Thyroid gland (tissue), 4 donors: ENCODE measurements at regions not wholly inside any gene's neighbourhood (a gene's known extent, or its start where the extent isn't known, plus 50 kb on each side); places are given as distances from the start of the nearest gene placed in this dataset.

ENCODE experiments used
- DNase-seq, 2 donors: peaks; one replicate each; pipeline ENCODE4 v3.0.0-alpha.2; 2019
- H3K27ac ChIP-seq, 3 donors: fragments of 200-600 bp; sonication (generic); 1 replicate in 2 of 3; 2 replicates in 1 of 3; pipeline ENCODE4 v1.5.1; 2016 to 2019; ENCODE audit warnings: mild to moderate bottlenecking in 1 of 3, moderate library complexity in 1 of 3
- H3K27me3 ChIP-seq: fragments of 200-600 bp; sonication (generic); one replicate; pipeline ENCODE4 v1.5.1; 2019
- H3K36me3 ChIP-seq, 2 donors: fragments of 200-600 bp; sonication (generic); one replicate each; pipeline ENCODE4 v1.5.1; 2016 to 2019
- H3K4me1 ChIP-seq, 2 donors: fragments of 200-600 bp; sonication (generic); one replicate each; pipeline ENCODE4 v1.5.1; 2017 to 2019
- H3K4me3 ChIP-seq, 3 donors: fragments of 200-600 bp; sonication (generic); replicated peaks in 1 of 3; 1 replicate in 2 of 3; 2 replicates in 1 of 3; pipeline ENCODE4 v1.5.1; 2016; ENCODE audit warnings: mild to moderate bottlenecking in 1 of 3
- H3K9me3 ChIP-seq: fragments of 200-600 bp; sonication (generic); one replicate; pipeline ENCODE4 v1.5.1; 2017
- POLR2A ChIP-seq, 2 donors: fragments of 450-650 bp; IDR thresholded peaks; one replicate each; pipeline ENCODE4 v1.6.1; 2017; ENCODE audit warnings: antibody characterized with exemption in 2 of 2, mild to moderate bottlenecking in 2 of 2, moderate library complexity in 1 of 2
- WGBS, 2 donors: methylation state at CpG; one replicate each; pipeline ENCODE4 v1.1.5; 2017; 5-methylcytosine and 5-hydroxymethylcytosine counted together
- intact Hi-C: fragments of 100-400 bp; cut with DNase I; formaldehyde crosslinking; loops from one replicate; pipeline ENCODE4 v1.15.1; 2023
- TF ChIP-seq, protein P1 (sequence below), 6 experiments: fragments of 200-600 bp in 3 of 6; fragments of 450-650 bp in 3 of 6; sonication (generic) in 3 of 6; IDR thresholded peaks; one replicate each; pipeline ENCODE4 v1.5.1; 2016 to 2019; ENCODE audit warnings: antibody characterized with exemption in 6 of 6, mild to moderate bottlenecking in 2 of 6, inconsistent platforms in 1 of 6, moderate library complexity in 1 of 6

DNA sequence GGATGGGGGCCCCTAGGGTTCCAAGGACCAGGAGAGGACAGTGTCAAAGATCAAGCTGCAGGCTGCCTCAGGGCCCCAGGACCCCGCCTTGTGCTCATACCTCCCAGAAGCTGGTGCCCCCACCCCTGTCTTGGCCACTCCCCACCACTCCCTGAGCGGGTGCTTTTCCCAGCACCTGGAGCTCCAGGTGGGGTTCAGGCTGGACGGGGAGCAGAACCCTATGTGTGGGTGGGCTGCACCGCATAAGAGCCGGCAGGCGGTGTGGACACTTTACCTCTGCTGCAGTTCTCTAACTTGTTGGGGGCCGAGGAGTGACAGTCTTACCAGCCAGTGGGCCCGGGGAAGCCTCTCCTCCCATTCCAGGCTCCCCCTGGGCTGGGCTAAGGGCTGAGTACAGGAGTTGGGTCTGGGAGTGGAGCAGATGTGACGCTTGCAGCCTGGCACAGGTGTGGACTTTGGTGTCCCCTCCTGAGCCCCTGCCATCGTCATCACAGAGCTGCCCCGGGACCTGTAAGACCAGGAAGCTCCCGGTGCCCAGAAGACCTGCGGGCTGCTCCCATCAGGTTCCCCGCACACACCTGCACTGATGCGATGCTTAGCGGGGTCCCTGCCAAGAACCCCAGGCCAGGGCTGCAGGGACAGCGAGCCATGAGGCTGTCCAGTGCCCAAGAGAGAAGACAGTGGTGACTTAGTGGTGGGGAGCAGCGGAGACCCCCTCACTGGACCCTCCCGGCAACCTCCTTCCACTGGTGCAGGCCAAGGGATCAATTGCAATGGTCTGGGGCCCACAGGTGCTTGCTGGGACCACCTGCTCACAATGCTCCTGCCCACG lies 674.5 kb downstream of the BRD1 start:
- no peak for DNase-seq
- WGBS, 2 donors: 79 to 86% methylated on average over 14 to 15 of the region's 20 CpGs
- H3K27me3 ChIP-seq: no peaks in the 10 kb centered on the region

DNA sequence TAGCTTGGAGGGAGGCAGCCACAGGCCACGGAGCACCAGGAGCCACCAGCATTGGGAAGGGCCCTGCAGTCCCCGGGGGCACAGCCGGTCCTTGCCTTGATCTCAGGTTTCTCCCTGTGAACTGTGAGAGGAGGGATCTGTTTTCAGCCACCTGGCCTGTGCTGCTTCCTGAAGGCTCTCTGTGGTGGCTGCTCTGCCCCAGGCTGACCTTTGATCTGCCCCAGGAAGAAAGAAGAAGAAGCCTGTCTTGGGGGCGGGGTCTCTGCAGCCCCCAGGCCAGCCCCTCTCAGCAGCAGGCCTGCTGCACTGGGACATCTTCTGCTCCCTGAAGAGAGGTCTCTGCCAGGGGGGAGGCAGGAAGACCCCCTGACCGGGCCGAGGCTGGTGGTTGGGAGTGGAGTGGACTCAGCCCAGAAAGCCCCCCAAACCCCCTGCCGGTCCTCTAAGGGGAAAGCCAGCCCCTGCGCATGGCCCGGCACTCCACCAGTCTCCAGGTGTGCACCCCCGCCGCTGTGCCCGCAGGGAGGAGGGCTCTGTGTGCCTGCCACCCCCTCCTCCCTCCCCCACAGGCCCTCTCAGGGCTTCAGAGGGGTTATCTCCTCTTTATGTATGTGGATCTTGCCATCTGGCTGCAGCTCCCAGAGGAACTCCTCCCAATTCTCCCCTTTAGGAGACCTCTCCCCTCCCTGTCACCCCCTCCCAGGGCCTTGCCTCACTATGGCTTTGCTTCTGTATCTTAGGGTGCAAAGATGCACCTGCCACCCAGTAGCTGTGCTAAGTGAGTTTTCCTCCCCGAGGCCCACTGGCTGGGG lies 675.3 kb downstream of the BRD1 start:
- Histone ChIP-seq H3K4me3 (no peak overlapping the region), H3K27me3 (no peaks in the 10 kb centered on the region), H3K36me3 (no peaks in the 10 kb centered on the region), H3K27ac (no peak overlapping the region), H3K4me1 (no peaks in the 10 kb centered on the region), H3K9me3 (no peaks in the 10 kb centered on the region)
- 31 to 44% methylated on average over 4 to 10 of the region's 13 CpGs for WGBS, 2 donors
- TF ChIP-seq POLR2A (IDR thresholded peaks at IDR 0.05): no peak
- TF ChIP-seq, protein P1, sequence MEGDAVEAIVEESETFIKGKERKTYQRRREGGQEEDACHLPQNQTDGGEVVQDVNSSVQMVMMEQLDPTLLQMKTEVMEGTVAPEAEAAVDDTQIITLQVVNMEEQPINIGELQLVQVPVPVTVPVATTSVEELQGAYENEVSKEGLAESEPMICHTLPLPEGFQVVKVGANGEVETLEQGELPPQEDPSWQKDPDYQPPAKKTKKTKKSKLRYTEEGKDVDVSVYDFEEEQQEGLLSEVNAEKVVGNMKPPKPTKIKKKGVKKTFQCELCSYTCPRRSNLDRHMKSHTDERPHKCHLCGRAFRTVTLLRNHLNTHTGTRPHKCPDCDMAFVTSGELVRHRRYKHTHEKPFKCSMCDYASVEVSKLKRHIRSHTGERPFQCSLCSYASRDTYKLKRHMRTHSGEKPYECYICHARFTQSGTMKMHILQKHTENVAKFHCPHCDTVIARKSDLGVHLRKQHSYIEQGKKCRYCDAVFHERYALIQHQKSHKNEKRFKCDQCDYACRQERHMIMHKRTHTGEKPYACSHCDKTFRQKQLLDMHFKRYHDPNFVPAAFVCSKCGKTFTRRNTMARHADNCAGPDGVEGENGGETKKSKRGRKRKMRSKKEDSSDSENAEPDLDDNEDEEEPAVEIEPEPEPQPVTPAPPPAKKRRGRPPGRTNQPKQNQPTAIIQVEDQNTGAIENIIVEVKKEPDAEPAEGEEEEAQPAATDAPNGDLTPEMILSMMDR (IDR thresholded peaks at IDR 0.05): no peak
- intact Hi-C loops: no loop called here
- no peak for DNase-seq

More for the DNA sequence above, 674.5 kb downstream of the BRD1 start:
- H3K4me1 ChIP-seq: no peaks in the 10 kb centered on the region
- no peaks in the 10 kb centered on the region for H3K9me3 ChIP-seq
- no peak for TF ChIP-seq POLR2A (IDR thresholded peaks at IDR 0.05)
- TF ChIP-seq, protein P1 (IDR thresholded peaks at IDR 0.05): no peak
- H3K27ac ChIP-seq: no peak overlapping the region
- H3K36me3 ChIP-seq: no peaks in the 10 kb centered on the region
- intact Hi-C loops: no loop called here
- H3K4me3 ChIP-seq: no peak overlapping the region

DNA sequence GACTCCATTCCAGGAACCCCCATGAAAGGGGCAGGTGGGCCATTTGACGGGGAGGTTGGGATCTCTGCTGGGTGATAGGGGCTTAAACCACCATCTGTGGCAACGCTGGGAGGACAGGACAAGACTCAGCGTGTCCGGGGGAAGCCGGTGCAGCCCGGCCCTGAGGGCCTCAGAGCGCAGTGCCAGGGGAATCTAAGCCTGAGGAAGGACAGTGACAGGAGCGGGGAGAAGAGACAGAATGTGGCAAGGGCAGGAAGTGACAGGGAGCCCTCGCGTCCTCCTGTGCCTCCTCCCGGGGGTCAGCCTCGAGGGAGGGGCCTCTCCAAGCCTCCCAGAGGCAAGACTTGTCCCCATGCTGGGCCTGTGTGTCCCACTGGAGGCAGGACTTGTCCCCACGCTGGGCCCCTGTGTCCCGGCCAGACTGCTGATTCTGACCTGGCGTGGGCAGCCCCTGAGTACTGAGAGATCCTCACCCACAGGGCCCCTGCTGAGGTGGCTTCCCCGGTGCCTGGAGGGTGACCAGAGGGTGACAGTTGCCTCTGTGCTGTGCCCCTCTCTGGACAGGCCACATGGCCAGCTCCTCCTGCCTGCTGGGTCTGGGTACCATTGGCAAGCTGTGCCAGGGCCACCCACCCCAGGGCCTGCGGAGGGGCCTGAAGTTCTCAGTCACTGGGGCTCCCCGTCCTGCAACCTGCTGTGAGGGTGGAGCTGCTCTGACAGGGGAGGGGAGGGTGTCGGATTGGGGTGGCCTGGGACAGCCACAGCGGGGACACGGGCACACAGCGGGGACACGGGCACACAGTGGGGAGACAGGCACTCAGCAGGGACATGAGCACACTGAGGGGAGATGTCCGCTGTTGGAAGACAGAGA lies 676.2 kb downstream of the BRD1 start:
- 67 to 72% methylated on average over 14 to 21 of the region's 24 CpGs for whole genome bisulfite sequencing, 2 donors
- Histone ChIP-seq H3K4me3 (no peak overlapping the region), H3K27ac (no peak overlapping the region), H3K4me1 (no peaks in the 10 kb centered on the region), H3K36me3 (no peaks in the 10 kb centered on the region), H3K9me3 (no peaks in the 10 kb centered on the region), H3K27me3 (no peaks in the 10 kb centered on the region)
- TF ChIP-seq, protein P1 (IDR thresholded peaks at IDR 0.05): no peak
- TF ChIP-seq POLR2A (IDR thresholded peaks at IDR 0.05): no peak
- DNase-seq: no peak
- intact Hi-C loops: no loop called here

DNA sequence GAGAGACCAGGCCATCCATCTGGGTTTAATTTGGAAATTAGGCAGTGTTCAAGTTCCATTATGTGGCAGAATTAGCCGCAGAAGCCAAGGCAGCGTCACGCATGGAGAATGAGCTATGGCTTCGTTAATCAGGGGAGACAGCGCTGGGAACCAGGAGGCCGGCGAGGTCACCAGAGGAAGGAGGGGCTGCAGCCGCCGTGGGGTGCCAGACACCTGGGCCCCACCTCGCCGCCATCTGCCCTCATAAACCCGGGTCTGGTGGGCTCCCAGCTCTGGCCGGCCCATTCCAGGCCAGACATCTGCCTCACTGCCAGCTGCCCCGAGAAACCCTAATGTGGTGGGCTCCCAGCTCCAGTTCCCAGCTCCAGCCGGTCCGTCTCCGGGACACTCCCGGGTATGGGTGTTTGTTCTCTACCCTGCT lies 676.9 kb downstream of the BRD1 start:
- no peaks in the 10 kb centered on the region for H3K27me3 ChIP-seq
- intact Hi-C loops: no loop called here
- H3K27ac ChIP-seq: no peak overlapping the region
- H3K36me3 ChIP-seq: no peaks in the 10 kb centered on the region
- no peak for DNase-seq
- TF ChIP-seq, protein P1 (IDR thresholded peaks at IDR 0.05): no peak
- TF ChIP-seq POLR2A (IDR thresholded peaks at IDR 0.05): no peak
- no peak overlapping the region for H3K4me3 ChIP-seq
- no peaks in the 10 kb centered on the region for H3K9me3 ChIP-seq
- WGBS, 2 donors: 71 to 78% methylated on average over 14 to 17 of the region's 18 CpGs
- H3K4me1 ChIP-seq: no peaks in the 10 kb centered on the region
